Esophagus squamous epithelium (tissue), 5 donors: ENCODE measurements at regions not wholly inside any gene's neighbourhood (a gene's known extent, or its start where the extent isn't known, plus 50 kb on each side); places are given as distances from the start of the nearest gene placed in this dataset.

Source experiments
- DNase-seq: peaks from one replicate; lab custom pipeline; 2025; lab: John Stamatoyannopoulos, UW
- H3K27ac ChIP-seq, 4 donors: fragments of 200-600 bp; sonication (generic); one replicate each; pipeline ENCODE4 v1.5.1; 2016 to 2019; ENCODE audit warnings: mild to moderate bottlenecking in 1 of 4
- H3K27me3 ChIP-seq, 4 donors: fragments of 200-600 bp; sonication (generic); 1 replicate in 3 of 4; 2 replicates in 1 of 4; pipeline versions ENCODE4 v1.5.1 to v1.6.0; 2017 to 2021; ENCODE audit warnings: antibody characterized with exemption in 1 of 4
- H3K36me3 ChIP-seq, 3 donors: fragments of 200-600 bp; sonication (generic); one replicate each; pipeline ENCODE4 v1.5.1; 2016 to 2019
- H3K4me1 ChIP-seq, 3 donors: fragments of 200-600 bp; sonication (generic); one replicate each; pipeline ENCODE4 v1.5.1; 2017 to 2019
- H3K4me3 ChIP-seq, 4 donors: fragments of 200-600 bp; sonication (generic); 1 replicate in 3 of 4; 2 replicates in 1 of 4; pipeline ENCODE4 v1.5.1; 2016 to 2019; ENCODE audit warnings: mild to moderate bottlenecking in 2 of 4, moderate library complexity in 1 of 4
- H3K9me3 ChIP-seq, 3 donors: fragments of 200-600 bp; sonication (generic); one replicate each; pipeline ENCODE4 v1.5.1; 2016 to 2019
- POLR2A ChIP-seq, 4 donors: fragments of 450-650 bp; IDR thresholded peaks; one replicate each; pipeline ENCODE4 v1.6.1; 2017; ENCODE audit warnings: antibody characterized with exemption in 4 of 4, mild to moderate bottlenecking in 4 of 4, moderate library complexity in 3 of 4
- WGBS, 2 donors: methylation state at CpG; one replicate each; pipeline ENCODE4 v1.1.5; 2018; 5-methylcytosine and 5-hydroxymethylcytosine counted together
- intact Hi-C: fragments of 100-400 bp; cut with DNase I; formaldehyde crosslinking; loops from one replicate; pipeline ENCODE4 v1.15.0; 2022
- TF ChIP-seq, protein P1 (sequence below), 6 experiments: fragments of 450-650 bp in 4 of 6; fragments of 200-600 bp in 2 of 6; sonication (generic) in 2 of 6; IDR thresholded peaks; one replicate each; pipeline ENCODE4 v1.5.1; 2016 to 2019; ENCODE audit warnings: antibody characterized with exemption in 6 of 6, mild to moderate bottlenecking in 4 of 6, moderate library complexity in 4 of 6
- donor health status: DM: yes; HTN: yes; CAD: no.

DNA sequence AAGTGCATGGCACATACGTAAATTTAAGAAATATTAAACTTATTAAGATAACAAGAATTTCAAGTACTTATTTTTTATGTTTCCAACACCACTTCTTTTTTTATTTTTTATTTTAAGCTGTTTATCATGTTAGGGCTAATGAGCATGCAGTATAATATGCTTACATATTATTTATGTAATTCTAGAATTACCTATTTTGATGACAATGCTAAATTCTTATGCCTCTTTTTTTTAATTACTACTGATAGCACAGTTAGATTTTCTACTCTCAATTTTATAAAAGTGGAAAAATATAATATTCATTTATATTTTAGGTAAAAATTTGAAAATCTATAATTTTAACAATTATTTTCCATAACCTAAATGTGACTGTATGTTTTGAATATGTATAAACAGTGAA is 713.0 kb downstream of the MRPL39 start:
- Histone ChIP-seq H3K36me3 (no peaks in the 10 kb centered on the region), H3K4me3 (no peak overlapping the region), H3K27me3 (no peaks in the 10 kb centered on the region), H3K4me1 (no peaks in the 10 kb centered on the region), H3K9me3 (no peaks in the 10 kb centered on the region), H3K27ac (no peak overlapping the region)
- no peak for DNase-seq
- no peak for TF ChIP-seq POLR2A (IDR thresholded peaks at IDR 0.05)
- TF ChIP-seq, protein P1, sequence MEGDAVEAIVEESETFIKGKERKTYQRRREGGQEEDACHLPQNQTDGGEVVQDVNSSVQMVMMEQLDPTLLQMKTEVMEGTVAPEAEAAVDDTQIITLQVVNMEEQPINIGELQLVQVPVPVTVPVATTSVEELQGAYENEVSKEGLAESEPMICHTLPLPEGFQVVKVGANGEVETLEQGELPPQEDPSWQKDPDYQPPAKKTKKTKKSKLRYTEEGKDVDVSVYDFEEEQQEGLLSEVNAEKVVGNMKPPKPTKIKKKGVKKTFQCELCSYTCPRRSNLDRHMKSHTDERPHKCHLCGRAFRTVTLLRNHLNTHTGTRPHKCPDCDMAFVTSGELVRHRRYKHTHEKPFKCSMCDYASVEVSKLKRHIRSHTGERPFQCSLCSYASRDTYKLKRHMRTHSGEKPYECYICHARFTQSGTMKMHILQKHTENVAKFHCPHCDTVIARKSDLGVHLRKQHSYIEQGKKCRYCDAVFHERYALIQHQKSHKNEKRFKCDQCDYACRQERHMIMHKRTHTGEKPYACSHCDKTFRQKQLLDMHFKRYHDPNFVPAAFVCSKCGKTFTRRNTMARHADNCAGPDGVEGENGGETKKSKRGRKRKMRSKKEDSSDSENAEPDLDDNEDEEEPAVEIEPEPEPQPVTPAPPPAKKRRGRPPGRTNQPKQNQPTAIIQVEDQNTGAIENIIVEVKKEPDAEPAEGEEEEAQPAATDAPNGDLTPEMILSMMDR (IDR thresholded peaks at IDR 0.05) = no peak
- intact Hi-C loops = no loop called here
- 89 to 95% methylated on average over 1 of the region's 1 CpG for WGBS, 2 donors

DNA sequence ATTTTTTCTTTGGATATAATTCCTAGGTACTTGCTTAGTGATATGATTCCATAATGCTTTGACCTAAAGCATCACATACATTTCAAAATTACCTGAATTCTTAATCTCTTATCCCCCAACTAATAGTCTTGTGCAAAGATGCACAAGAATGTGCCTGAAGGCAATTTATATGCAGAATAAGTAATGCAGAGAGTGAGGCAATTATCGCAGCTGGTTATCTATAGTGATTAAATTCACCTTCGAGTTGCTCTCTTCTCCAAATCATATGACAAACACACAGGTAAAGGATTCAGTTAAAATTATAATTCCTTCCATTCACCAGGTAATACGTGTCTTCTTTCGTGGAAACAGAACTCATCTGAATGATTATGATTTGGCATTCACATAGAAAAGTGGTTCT is 717.3 kb downstream of the MRPL39 start:
- intact Hi-C loops = no loop called here
- H3K4me3 ChIP-seq = no peak overlapping the region
- no peak for TF ChIP-seq POLR2A (IDR thresholded peaks at IDR 0.05)
- TF ChIP-seq, protein P1 (IDR thresholded peaks at IDR 0.05) = no peak
- H3K4me1 ChIP-seq = no peaks in the 10 kb centered on the region
- H3K9me3 ChIP-seq = no peaks in the 10 kb centered on the region
- no peaks in the 10 kb centered on the region for H3K36me3 ChIP-seq
- WGBS, 2 donors = 83 to 84% methylated on average over 4 of the region's 4 CpGs
- no peak for DNase-seq
- no peaks in the 10 kb centered on the region for H3K27me3 ChIP-seq
- H3K27ac ChIP-seq = no peak overlapping the region

DNA sequence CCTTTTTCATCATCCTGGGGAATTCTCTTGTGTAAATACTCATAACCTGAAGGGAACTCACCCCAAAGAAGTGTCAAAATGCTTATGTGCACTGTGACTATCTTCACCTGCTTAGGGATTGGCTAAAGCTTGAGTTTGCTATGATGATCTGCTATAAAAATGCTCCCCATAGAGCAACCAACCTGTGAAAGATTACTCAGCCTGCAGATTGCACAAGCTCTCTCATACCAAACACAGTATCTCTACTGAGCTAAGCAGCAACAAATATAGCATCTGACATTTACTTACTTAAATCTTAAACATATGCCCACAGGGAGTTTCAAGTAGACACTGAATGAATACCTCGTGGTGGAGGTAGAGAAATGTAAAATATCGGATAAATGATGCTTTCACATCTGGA is 725.8 kb downstream of the MRPL39 start:
- Histone ChIP-seq H3K4me3 (no peak overlapping the region), H3K36me3 (no peaks in the 10 kb centered on the region), H3K27ac (no peak overlapping the region), H3K4me1 (no peaks in the 10 kb centered on the region), H3K27me3 (no peaks in the 10 kb centered on the region), H3K9me3 (no peaks in the 10 kb centered on the region)
- intact Hi-C loops = no loop called here
- 76 to 88% methylated on average over 2 of the region's 2 CpGs for WGBS, 2 donors
- DNase-seq = no peak
- TF ChIP-seq, protein P1 (IDR thresholded peaks at IDR 0.05) = no peak
- no peak for TF ChIP-seq POLR2A (IDR thresholded peaks at IDR 0.05)

DNA sequence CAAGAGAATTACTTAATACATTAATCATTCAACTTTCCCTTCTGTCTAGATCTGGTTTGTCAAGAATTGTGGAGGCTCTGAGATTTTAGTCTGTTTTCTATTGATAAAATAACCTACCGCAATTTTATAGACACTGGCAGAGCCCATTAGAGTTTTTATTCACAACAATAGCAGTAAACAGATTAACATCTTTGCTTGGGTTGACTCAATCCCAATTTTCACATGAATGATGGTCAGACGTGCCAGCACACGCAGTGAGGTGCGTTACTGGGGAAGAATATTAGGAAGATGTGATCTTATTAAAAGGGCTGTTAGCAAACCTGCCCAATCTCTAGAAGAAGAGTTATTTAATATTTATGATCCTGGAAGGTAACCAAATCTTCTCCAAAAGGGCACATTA is 736.6 kb downstream of the MRPL39 start:
- H3K4me3 ChIP-seq = no peak overlapping the region
- no peaks in the 10 kb centered on the region for H3K36me3 ChIP-seq
- H3K27ac ChIP-seq = no peak overlapping the region
- TF ChIP-seq, protein P1 (IDR thresholded peaks at IDR 0.05) = no peak
- peaks cover 0 to 11% (median 0%) of the 10 kb centered on the region in 3 donors for H3K4me1 ChIP-seq
- no peak for DNase-seq
- intact Hi-C loops = no loop called here
- H3K27me3 ChIP-seq = no peaks in the 10 kb centered on the region
- H3K9me3 ChIP-seq = no peaks in the 10 kb centered on the region
- WGBS, 2 donors = 47% methylated on average over 4 of the region's 4 CpGs

DNA sequence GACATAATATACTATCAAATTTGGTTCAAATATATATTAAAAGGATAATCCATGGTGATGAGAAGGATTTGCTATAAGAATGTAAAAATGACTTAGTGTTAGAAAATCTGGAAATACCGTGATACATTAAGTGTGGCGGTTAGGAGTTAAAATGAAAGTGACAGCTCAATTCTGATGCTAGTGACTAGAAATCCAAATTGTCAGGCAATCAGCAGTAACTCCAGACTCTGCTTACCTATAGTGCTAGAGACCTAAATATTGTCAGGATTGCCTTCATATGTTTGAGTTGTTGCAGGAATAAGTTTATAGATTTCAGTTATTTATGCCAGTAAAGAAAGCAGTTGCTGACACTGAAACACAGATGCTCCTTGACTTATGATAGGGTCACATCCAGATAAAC is 737.4 kb downstream of the MRPL39 start:
- H3K9me3 ChIP-seq = no peaks in the 10 kb centered on the region
- H3K27me3 ChIP-seq = no peaks in the 10 kb centered on the region
- intact Hi-C loops = no loop called here

More for the DNA sequence above, 737.4 kb downstream of the MRPL39 start:
- no peak for DNase-seq
- H3K27ac ChIP-seq = no peak overlapping the region
- WGBS, 2 donors = 82 to 87% methylated on average over 2 of the region's 2 CpGs
- H3K4me3 ChIP-seq = no peak overlapping the region
- peaks cover 0 to 11% (median 0%) of the 10 kb centered on the region in 3 donors for H3K4me1 ChIP-seq
- TF ChIP-seq, protein P1 (IDR thresholded peaks at IDR 0.05) = no peak
- no peak for TF ChIP-seq POLR2A (IDR thresholded peaks at IDR 0.05)
- no peaks in the 10 kb centered on the region for H3K36me3 ChIP-seq
